ENCODE measurements at regions not wholly inside any gene's neighbourhood (a gene's known extent, or its start where the extent isn't known, plus 50 kb on each side); places are given as distances from the start of the nearest gene placed in this dataset.

DNA sequence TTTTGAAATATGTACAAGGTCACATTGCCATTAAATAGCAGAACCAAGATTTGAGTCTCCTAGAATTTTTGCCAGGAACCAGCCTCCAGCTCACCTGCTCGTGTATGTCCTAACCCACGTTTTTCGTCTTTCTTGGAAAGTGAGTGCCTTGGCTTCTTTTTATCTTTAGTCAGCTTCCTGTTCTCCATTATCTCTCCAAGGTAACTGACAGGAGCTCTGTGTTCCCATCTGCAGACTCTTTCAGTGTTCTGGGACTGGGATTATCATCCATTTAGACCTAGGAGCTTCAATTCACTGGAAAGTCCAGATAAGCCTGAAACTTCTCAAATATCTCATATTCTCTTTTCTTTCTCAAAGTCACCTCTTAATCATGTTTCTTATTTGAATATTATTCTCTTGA, 193.7 kb downstream of the ZIC5 start:
- H3K79me2 ChIP-seq (ENCODE audit: control insufficient read depth in 1 of 2, insufficient read depth in 2 of 2, low read length in 2 of 2), result no peaks in the 10 kb centered on the region
- H2BK20ac ChIP-seq (ENCODE audit: low read length), result no peak overlapping the region
- no peak overlapping the region for H3K9ac ChIP-seq (replicated peaks in 1 of 4; ENCODE audit: extremely low read depth in 1 of 4, low read depth in 3 of 4, low read length in 3 of 4)
- no peak overlapping the region for H3K4me2 ChIP-seq (ENCODE audit: insufficient read depth in 1 of 2, low read depth in 2 of 2, low read length in 2 of 2)
- no peak overlapping the region for H3K4ac ChIP-seq (replicated peaks; ENCODE audit: insufficient read length, low read depth, low read length)
- no peak overlapping the region for H2BK5ac ChIP-seq (ENCODE audit: low read depth, low read length)
- no peak overlapping the region for H2BK12ac ChIP-seq (ENCODE audit: low read depth, low read length)
- no peak overlapping the region for H3K18ac ChIP-seq (ENCODE audit: extremely low read depth, low read length)
- TF ChIP-seq POLR2AphosphoS5 (IDR thresholded peaks at IDR 0.05; ENCODE audit: low read depth, low read length), result no peak
- TF ChIP-seq SAP30 (IDR thresholded peaks at IDR 0.05; ENCODE audit: insufficient read depth, insufficient replicate concordance, low read length), result no peak
- TF ChIP-seq TCF12 (IDR thresholded peaks at IDR 0.05; ENCODE audit: low read depth, low read length), result no peak
- no peak for TF ChIP-seq CBX8 (IDR thresholded peaks at IDR 0.05; ENCODE audit: borderline replicate concordance, low read depth, low read length)
- no peak overlapping the region for H3K4me3 ChIP-seq (ENCODE audit: extremely low read depth in 1 of 4, insufficient read depth in 2 of 4, low read depth in 3 of 4, low read length in 4 of 4)
- no peak overlapping the region for H3K14ac ChIP-seq (ENCODE audit: insufficient read length)
- no peaks in the 10 kb centered on the region for H3K27me3 ChIP-seq (replicated peaks in 1 of 4; ENCODE audit: control insufficient read depth in 3 of 4, extremely low read depth in 1 of 4, insufficient read depth in 3 of 4, low read length in 3 of 4)
- H4K91ac ChIP-seq (replicated peaks; ENCODE audit: insufficient read length, low read length), result no peak overlapping the region
- ChIA-PET CTCF (ENCODE audit: partially characterized antibody) (interaction anchor here (1.1 to 2.6 kb wide), 5 partner anchors 11 to 123 kb away, joined by 3 to 13 read pairs (median 5); no protein-coding TSS in a partner anchor), POLR2A (ENCODE audit: partially characterized antibody) (no interaction called here)
- H3K56ac ChIP-seq (replicated peaks; ENCODE audit: insufficient read length, low read depth, low read length), result no peak overlapping the region
- no peak overlapping the region for H2BK120ac ChIP-seq (replicated peaks; ENCODE audit: low read depth, low read length)
- no peak overlapping the region for H3K23ac ChIP-seq (ENCODE audit: insufficient read length)
- no peak overlapping the region for H2AK5ac ChIP-seq (ENCODE audit: low read depth, low read length)
- H3K4me1 ChIP-seq (replicated peaks in 1 of 4; ENCODE audit: control insufficient read depth in 3 of 4, insufficient read depth in 4 of 4, low read length in 3 of 4), result no peaks in the 10 kb centered on the region; a peak in 1 of 7 replicates
- FAIRE-seq (no peak), DNase-seq (ENCODE audit: low read depth in 1 of 2, low spot score in 2 of 2) (no peak)
- WGBS, 2 experiments (ENCODE audit: extremely low coverage in 1 of 2, insufficient coverage in 1 of 2, insufficient read length in 1 of 2, insufficient replicate concordance in 2 of 2, low coverage in 1 of 2, low lambda C conversion rate in 2 of 2, missing lambda C conversion rate in 1 of 2), result 86% methylated on average over 3 of the region's 3 CpGs; no CpG with 5 or more reads in 1 of the 2 experiments
- H3K27ac ChIP-seq (ENCODE audit: low read depth, low read length), result no peak overlapping the region
- H4K8ac ChIP-seq (ENCODE audit: extremely low read depth, insufficient read depth, low read length), result no peak overlapping the region
- no peaks in the 10 kb centered on the region for H3K23me2 ChIP-seq (ENCODE audit: low read depth, low read length)
- H3K79me1 ChIP-seq (ENCODE audit: low read depth, low read length), result no peaks in the 10 kb centered on the region
- no peak overlapping the region for H2AFZ ChIP-seq (ENCODE audit: low read length)
- no peak overlapping the region for H4K5ac ChIP-seq (ENCODE audit: insufficient read length, low read depth, low read length)
- no peaks in the 10 kb centered on the region for H3K36me3 ChIP-seq (ENCODE audit: control insufficient read depth in 2 of 4, insufficient read depth in 4 of 4, low read length in 3 of 4)
- H4K20me1 ChIP-seq (replicated peaks in 1 of 2; ENCODE audit: control insufficient read depth in 1 of 2, insufficient read depth in 2 of 2, low read length in 2 of 2), result no peaks in the 10 kb centered on the region
- H3K9me3 ChIP-seq (ENCODE audit: insufficient read depth in 2 of 2, low read depth in 1 of 2, low read length in 1 of 2), result peaks cover 0 to 5% of the 10 kb centered on the region in 2 experiments; a peak in 1 of 4 replicates
- H2BK15ac ChIP-seq (ENCODE audit: low read length), result no peak overlapping the region

All from H1 (cell line).